GM19452 (cell line): ENCODE measurements at regions not wholly inside any gene's neighbourhood (a gene's known extent, or its start where the extent isn't known, plus 50 kb on each side); places are given as distances from the start of the nearest gene placed in this dataset.
"Not testable (repeated sequence)": the region's sequence is repeated elsewhere in the genome, so short reads cannot be mapped to it uniquely, and the experiment has no call there.

ENCODE experiments used
- ATAC-seq: cut with Tn5 transposase; IDR thresholded peaks from one replicate; pipeline ENCODE4 v1.9.1; 2021; ENCODE audit not compliant: unreplicated experiment

DNA sequence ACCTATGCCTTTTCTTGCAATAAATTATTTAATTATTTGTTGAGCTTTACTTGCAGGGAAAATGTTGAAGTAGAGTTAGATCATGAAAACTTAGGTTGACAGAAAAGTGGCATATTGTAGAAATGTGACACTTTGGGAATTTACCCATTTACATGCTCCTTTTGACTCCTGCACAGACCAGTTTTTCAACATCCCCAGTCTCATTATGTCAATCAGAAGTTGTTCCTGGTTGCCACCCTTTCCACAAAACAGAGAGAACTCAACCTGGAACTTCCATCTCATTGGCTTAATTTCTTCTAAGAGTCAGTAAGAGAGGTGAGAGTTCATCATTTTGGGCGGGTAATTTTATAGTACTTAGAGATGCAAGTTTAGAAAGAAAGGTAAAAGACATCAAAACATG lies 284.6 kb upstream of the ANKRD50 start:
- ATAC-seq: no peak

DNA sequence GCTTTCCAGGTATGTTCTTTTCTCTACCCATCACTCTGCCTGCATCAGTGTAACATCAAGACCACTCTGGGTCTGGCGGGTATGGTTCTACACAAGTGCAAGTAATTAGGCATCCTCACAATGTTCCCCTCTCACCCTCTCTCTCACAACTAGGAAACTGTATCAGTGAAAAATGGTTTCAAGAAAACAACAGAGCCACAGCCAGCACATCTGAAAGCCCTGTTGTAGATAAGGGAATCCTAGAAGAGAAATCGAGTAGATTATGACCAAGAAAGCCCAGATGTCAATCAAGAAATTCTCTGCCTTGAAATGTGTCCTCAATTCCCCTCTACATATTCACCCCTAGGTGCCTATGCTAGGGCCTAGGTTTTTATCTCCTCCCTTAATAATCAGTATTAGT lies 281.3 kb upstream of the ANKRD50 start:
- ATAC-seq: no peak

DNA sequence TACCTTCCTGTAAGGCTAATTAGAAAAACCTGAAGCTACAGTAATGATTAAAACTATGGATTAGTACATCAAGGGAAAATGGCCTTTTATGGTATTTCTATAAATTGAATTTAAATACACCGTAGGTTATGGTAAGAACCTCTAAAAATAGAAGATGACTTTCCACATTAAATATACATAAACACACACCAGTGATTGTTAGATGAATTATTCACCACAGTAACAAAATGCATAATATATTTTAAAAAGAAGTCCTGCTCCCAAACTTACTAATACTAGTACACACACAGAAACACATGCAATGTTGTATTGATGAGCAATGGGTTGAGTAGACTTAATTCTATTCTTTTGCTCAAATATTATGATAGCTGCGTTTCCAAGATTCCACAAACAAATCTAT lies 277.9 kb upstream of the ANKRD50 start:
- no peak for ATAC-seq

DNA sequence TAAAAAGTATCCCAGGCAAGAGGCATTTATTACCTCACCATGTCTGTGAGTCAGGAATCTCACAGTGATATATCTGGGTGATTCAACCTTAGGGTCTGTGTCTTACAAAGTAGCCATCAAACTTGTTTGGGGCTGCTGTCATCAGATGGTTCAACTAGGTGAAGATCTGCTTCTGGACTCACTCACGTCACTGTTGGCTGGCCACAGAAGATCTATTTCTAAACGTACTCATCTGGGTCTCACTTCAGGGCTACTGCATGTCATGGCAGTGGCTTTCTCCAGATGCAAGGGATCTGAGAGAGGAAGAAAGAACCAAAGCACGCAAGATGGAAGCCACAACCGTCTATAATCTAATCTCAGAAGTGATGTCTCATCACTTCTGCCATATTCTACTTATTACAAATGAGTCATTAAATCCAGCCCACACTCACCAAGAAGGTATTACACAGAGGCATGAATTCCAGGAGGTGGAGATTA lies 267.8 kb upstream of the ANKRD50 start:
- ATAC-seq: no peak

DNA sequence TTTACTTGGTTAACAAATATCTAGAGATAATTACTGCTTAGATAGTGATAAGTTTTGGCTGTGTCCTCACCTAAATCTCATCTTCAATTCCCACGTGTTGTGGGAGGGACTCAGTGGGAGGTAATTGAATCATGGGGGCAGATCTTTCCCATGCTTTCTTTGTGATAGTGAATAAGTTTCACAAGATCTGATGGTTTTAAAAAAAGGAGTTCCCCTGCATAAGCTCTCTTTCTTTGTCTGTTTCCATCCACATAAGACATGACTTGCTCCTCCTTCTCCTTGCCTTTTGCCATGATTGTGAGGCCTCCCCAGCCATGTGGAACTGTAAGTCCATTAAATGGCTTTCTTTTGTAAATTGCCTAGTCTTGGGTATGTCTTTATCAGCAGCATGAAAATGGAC lies 266.0 kb upstream of the ANKRD50 start:
- not testable (repeated sequence) for ATAC-seq

DNA sequence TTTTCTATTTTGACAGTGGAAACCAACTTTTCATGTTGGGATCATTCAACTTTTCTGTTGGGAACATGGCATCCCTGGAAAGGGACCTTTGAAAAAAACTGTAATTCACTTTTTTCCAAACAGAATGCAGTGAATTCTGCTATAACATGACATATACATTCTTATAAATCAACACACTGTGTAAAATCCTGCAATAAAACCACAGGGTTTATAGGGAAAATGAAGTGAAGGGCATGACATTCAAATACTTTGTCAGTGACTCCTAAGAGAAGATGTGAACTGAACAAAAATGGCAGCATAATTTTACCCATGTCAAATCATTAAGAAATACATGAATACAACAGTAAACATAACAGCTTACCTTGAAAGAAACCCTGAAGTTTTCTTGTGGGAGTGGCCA lies 264.5 kb upstream of the ANKRD50 start:
- ATAC-seq: no peak

DNA sequence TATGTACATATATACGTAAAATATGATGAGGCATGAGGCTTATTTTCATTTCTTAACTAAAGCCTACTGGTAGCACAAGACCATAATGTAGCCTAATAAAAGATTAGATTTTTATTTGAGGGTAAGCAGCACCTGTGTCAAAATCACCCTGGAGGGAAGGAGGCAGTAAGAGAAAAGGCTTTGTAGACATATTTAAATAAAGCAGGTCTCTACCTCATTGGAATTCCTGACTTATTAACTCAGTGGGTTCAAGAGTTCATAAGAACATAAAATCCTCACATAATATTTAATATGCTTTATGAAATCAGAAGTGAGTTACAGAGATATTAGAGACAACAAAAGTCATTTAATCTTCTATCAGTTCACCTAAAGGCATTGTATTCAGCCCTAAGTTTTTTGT lies 261.6 kb upstream of the ANKRD50 start:
- ATAC-seq: no peak

DNA sequence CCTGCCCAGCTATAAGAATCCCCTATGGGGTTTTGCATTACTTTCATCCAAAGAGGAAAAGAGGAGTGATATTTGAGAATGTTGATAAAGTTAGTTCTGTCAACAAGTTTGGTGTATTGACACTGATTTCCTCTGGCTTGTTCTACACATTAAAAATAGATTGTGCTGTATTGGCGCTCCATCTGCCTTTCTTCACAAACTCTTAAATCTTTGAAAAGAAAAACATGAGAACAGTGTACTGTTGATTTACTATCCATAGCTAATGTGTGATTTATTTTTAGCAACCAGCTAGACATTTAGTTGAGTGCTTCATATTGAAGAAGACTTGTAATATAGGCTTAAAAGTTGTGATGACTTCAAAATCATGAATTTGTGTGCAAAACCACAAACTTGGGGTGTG lies 261.2 kb upstream of the ANKRD50 start:
- ATAC-seq: no peak

DNA sequence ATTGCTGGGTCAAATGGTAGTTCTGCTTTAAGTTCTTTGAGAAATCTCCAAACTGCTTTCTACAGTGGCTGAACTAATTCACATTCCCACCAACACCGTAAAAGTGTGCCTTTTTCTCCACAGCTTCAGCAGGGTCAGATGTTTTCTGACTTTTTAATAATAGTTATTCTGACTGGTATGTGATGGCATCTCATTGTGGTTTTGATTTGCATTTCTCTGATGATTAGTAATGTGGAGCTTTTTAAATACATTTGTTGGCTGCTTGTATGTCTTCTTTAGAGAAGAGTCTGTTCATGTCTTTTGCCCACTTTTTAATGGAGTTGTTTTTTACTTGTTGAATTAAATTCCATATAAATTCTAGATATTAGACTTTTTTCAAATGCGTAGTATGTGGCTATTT lies 257.5 kb upstream of the ANKRD50 start:
- no peak for ATAC-seq

DNA sequence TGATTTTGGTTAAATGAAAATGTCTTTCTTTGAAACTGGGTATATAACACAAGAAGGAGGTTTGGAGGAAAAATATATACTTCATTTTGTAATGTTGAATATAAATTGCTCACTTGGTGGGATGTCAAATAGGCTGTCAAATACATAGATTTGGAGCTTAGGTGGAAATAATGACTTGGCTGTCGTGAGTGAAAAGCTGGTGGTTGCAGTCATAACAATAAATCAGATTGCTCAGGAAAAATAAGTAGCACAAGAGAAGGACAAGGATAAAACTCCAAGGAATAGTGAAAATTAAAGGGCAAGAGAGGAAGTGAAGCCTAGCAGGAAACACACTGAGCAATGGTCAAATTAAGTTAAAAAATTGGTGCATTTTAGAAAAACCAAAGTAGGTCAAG lies 253.0 kb upstream of the ANKRD50 start:
- ATAC-seq: no peak

DNA sequence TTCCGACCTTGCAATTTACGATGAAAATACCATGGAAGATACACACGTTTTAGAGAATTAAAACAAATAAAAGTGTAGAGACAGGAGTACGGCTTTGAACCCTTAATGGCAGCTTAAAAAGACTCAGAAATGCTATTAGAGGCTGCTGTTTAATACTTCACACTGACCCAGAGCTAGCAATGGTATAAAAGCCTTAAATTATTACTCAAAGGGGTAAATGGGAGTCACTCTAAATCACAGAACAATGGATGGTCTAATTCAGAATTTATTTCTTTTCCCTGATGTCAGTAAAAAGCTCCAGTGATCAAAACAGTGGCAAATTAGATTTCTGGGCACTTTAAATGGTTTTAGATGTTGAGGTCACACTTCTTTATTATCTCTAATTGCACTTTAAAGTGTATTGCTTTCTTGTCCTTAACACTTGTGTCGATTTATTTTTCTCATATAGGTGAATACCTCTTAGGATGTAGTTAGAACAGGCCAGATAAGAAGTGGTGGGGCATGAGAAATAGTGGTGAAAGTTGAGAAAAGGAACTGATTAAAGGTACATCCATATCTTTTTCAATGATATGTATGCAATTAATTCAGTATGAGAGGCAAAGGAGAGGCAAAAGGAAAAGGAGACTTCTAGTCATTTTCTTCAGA lies 252.4 kb upstream of the ANKRD50 start:
- no peak for ATAC-seq

DNA sequence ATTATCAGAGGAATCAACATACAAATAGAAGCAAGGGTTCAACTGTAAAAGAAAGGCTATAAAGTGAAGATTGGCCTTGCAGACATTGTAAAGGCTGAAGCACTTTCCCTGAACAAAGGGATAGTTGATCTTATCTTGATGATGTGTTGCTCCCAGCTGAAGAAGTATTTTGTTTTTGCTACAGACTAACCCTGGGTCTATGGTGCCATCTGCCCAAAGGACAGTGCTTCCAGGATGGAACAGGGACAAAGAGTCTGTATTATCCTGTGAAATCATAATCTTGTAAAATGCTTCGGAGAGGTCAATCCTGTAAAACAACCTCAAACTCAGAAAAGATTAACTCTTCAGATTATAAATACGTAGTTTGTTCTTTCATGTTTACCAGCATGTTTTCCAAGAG lies 251.7 kb upstream of the ANKRD50 start:
- ATAC-seq: no peak

DNA sequence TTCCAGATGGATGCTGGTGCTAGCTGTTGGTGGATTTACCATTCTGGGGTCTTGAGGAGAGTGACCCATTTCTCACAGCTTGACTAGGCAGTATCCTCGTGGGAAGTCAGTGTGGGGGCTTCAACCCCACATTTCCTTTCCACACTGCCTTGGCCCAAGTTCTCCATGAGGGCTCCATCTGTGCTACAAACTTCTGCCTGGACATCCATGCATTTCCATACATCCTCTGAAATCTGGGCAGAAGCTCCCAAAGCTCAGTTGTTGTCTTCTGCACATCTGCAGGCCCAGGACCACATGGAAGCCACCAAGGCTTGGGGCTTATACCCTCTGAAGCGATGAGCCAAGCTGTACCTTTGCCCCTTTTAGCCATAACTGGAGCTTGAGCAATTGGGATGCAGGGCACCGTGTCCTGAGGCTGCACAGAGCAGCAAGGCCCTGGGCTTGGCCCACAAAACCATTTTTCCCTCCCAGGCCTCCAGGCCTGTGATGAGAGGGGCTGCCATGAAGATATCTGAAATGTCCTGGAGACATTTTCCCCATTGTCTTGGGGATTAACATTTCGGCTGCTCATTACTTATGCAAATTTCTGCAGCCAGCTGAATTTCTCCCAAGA lies 248.7 kb upstream of the ANKRD50 start:
- ATAC-seq: no peak

DNA sequence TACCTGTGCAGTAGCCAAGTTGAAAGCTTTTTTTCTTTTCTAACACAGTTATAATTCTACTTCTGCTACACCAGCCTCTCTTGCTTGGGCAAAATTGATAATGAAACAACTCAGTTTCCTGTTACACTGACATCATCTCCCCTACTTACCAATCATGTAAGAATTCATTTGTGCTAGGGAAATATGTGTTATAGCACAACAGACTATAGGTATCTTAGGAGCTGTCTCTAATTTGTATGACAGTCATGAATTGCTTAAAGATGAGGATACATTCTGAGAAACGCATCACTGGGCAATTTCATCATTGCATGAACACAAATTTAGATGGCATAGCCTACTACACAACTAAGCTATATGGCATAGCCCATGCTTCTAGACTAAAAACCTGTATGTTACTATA lies 246.3 kb upstream of the ANKRD50 start:
- ATAC-seq: no peak

DNA sequence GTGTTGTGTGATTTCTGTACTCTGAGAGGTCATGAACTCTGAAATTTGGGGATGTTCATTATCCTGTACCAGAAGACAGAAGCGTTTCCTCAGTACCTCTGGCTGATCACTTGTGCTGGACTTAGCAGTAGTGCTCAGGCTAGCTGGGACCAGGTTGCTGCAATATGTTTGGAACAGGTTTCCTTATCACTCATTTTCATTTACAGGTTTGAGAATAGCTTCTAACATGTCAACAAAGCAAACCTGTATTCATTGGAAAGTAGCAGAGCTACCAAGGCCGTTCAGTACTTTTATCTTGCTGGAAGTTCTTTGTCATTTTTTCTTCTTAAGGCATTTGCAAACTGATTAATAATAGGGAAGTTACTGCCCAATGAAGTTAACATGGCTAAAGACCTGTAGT lies 242.9 kb upstream of the ANKRD50 start:
- ATAC-seq: no peak

DNA sequence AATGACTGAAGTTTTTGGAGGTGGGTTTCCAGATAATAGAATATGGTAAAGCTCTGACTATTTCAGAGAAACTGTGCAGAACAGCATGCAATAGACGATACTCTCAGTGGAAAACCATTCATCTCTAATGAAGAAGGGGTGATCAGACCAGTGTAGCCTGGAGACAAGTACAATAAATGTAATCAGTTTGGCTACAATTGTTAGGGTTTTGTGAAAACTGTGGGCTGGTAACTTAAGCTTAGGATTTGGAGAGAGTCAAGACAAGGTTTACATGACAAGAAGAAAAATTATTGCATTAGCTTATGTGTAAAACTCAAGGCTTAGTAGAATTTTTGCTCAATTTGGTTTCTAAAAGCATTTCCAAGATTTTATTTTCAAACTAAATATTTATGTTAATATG lies 241.5 kb upstream of the ANKRD50 start:
- no peak for ATAC-seq

DNA sequence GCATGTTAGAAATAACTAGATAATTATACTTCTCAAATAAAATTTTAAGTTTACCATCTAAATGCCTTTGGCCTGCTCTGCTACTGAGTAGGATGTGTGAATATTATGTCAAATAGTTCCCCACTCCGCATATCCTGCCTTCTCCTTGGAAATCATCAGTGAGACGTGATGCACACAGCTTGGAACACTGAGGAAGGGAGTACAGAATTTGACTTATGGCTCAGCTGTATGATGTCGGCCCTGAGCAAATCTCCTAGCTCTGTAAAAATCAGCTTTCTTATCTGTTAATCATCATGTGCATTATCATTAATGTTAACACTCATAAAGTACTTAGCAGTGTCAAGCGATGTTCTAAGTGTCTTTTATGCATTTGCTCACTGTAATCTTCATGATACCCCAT lies 241.0 kb upstream of the ANKRD50 start:
- no peak for ATAC-seq

DNA sequence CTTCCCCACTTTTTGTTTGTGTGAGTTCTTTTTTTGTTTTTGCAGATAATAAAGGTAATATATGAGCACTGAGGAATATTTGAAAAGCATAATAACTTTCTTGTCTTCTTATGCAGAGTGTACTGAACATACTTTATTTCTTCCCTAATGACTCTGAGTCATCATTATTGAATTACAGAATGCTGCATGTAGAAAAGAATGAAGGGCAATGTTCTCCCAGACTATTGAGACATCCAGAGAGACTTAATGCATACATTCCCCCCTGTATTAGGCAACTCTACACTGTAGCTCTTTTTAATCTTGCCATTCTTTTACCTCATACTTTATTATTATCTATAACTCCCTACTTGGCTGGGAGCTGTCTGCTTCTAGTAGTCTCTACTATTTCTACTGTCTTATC lies 240.5 kb upstream of the ANKRD50 start:
- ATAC-seq: no peak

DNA sequence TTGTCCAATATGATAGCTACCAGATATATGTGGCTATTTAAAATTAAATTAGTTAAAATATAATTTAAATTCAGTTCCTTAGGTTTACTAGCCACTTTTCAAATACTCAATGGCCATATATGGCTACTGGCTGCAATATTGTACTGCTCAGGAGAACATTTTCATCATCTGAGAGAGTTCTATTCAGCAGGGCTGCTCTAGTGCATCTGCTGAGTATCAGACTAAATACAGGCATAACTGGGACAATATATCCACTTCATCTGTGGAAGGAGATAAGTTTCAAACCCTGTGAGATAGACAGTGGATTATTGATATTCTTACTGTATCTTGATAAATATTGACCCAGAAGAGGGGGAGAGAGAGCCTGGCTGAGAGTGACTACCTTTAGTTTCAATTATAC lies 240.1 kb upstream of the ANKRD50 start:
- no peak for ATAC-seq

DNA sequence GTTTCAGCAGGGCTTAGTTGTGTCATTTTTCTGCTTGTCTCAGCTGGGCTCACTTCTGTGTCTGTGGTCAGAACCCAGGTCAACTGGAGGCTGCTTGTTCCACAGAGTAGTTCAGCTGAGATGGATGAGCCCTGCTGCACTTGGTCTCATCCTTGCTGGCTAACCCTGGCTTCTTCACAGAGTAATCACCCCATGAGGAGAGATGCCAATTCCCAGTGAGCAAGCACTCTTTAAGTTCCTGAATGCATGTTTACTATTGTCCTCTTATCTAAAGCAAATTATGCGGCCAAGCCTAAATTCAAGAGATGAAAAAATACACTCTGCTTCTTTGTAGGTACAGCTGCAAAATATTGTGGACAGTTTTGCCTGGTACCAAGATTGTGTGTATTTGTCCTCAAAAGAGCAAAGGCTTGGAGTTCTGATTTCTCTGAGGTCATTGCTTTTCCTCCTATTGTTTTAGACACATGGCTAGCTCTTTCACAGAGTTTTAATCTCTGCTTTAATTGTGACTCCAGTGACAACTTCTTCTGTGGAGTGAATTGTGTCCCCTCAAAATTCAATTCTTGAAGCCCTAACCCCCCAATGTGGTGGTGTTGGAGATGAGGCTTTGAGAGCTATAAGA lies 236.6 kb upstream of the ANKRD50 start:
- ATAC-seq: no peak

DNA sequence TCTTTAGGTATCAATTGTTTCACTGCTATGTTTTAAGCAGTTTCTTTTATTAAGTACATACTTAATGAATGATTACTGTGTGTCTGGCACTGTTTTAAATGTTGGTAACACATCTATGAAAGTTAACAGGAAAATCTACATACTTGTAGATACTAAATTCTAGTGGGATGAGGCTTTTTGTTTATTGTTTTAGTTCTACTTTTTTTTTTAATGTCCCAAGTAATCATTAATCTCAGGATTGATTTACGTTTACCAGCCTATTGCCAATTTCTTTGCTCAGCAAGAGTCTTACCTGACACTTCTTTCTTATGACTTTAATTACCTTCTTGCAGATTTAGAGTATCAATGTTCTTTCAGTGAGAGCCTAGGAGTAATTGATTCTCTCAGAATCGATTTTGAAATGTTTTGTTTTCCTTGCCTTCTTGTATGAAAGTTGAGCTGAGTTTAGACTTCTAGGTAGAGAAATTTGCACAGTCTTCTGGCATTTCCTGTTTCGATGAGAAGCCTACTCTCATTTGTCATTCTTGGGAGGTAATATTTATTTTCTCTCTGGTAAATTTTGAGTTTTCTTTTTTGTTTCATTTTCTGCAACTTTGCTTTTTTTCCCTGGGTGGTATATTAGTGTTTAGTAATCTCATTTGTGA lies 235.2 kb upstream of the ANKRD50 start:
- no peak for ATAC-seq

DNA sequence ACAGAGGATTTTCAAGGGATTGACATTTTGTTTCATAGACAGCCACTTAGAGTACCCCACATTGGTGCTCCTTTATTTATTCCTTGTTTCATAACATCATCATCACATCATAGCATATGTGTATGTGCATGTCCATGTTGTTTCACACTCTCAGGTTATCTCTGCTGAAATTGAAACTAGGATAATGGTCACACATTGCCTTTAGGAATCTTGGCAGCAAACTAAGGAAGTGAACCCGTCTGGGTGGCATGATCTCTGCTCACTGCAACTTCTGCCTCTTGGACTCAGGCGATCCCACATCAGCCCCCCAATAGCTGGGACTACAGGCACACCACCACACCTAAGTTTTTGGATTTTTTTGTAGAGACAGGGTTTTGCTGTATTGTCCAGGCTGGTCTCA lies 234.2 kb upstream of the ANKRD50 start:
- no peak for ATAC-seq
